Vagina (tissue), 2 donors: ENCODE measurements at regions not wholly inside any gene's neighbourhood (a gene's known extent, or its start where the extent isn't known, plus 50 kb on each side); places are given as distances from the start of the nearest gene placed in this dataset.

Source experiments
- DNase-seq, 2 donors: peaks; one replicate each; pipeline ENCODE4 v3.0.0-alpha.2; 2017; ENCODE audit errors: extremely low spot score in 2 of 2
- H3K27ac ChIP-seq: fragments of 200-600 bp; sonication (generic); one replicate; pipeline ENCODE4 v1.5.1; 2019
- H3K27me3 ChIP-seq: fragments of 200-600 bp; sonication (generic); one replicate; pipeline ENCODE4 v1.5.1; 2019
- H3K36me3 ChIP-seq, 2 donors: fragments of 200-600 bp; sonication (generic); one replicate each; pipeline ENCODE4 v1.5.1; 2017 to 2019
- H3K4me1 ChIP-seq: fragments of 200-600 bp; sonication (generic); one replicate; pipeline ENCODE4 v1.5.1; 2019
- H3K4me3 ChIP-seq, 2 donors: fragments of 200-600 bp; sonication (generic); 1 replicate in 1 of 2; 2 replicates in 1 of 2; pipeline ENCODE4 v1.5.1; 2016 to 2019
- H3K9me3 ChIP-seq: fragments of 200-600 bp; sonication (generic); one replicate; pipeline ENCODE4 v1.5.1; 2019
- POLR2A ChIP-seq, 2 donors: fragments of 450-650 bp; IDR thresholded peaks; one replicate each; pipeline ENCODE4 v1.6.1; 2017; ENCODE audit warnings: antibody characterized with exemption in 2 of 2, mild to moderate bottlenecking in 2 of 2, moderate library complexity in 2 of 2
- POLR2AphosphoS5 ChIP-seq, 2 donors: sonication (generic); formaldehyde crosslinking; IDR thresholded peaks; one replicate each; pipeline ENCODE4 v1.9.0; 2017; ENCODE audit warnings: antibody characterized with exemption in 2 of 2, mild to moderate bottlenecking in 2 of 2, low read depth in 1 of 2; ENCODE audit not compliant: insufficient read depth in 1 of 2
- intact Hi-C: fragments of 100-400 bp; cut with DNase I; formaldehyde crosslinking; loops from one replicate; pipeline ENCODE4 v1.15.1; 2023
- TF ChIP-seq, protein P1 (sequence below), 3 experiments: fragments of 450-650 bp in 2 of 3; fragments of 200-600 bp in 1 of 3; sonication (generic) in 1 of 3; IDR thresholded peaks; one replicate each; pipeline ENCODE4 v1.5.1; 2017 to 2019; ENCODE audit warnings: antibody characterized with exemption in 3 of 3, mild to moderate bottlenecking in 2 of 3, moderate library complexity in 2 of 3

DNA sequence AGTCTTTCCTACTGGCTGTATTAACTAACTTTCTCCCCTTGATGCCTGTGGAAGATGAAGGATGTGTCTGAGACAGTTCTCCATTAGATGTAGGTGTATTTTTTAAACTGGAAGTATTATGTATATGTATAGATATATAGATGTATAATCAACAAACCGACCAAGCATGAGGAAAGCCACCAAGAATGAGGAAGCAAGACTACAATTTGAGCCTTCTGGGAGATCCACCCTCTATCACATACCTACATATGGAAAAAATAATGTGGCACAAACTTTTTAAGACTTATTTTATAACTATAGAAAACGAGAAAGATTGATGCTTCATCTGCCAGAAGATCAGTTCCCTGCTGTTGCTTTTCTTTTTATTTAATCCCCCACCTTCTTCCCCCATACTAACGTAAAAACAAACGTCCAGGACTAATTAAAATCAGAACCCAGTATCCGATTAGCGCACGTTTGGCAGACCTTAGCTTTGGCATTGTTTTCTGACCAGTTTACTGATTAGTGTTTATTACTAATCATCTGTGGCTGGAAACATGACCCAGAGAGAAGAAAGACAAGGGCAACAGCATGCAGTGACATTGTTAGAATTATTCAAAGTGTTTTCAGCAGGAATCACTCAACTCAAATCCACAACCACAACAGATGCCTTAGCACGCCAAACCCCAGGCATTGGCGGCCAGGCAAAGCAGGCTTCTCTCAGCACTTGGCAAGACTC lies 490.2 kb downstream of the EBF1 start:
- no peak for DNase-seq
- TF ChIP-seq, protein P1, sequence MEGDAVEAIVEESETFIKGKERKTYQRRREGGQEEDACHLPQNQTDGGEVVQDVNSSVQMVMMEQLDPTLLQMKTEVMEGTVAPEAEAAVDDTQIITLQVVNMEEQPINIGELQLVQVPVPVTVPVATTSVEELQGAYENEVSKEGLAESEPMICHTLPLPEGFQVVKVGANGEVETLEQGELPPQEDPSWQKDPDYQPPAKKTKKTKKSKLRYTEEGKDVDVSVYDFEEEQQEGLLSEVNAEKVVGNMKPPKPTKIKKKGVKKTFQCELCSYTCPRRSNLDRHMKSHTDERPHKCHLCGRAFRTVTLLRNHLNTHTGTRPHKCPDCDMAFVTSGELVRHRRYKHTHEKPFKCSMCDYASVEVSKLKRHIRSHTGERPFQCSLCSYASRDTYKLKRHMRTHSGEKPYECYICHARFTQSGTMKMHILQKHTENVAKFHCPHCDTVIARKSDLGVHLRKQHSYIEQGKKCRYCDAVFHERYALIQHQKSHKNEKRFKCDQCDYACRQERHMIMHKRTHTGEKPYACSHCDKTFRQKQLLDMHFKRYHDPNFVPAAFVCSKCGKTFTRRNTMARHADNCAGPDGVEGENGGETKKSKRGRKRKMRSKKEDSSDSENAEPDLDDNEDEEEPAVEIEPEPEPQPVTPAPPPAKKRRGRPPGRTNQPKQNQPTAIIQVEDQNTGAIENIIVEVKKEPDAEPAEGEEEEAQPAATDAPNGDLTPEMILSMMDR (IDR thresholded peaks at IDR 0.05): no peak
- TF ChIP-seq POLR2A (IDR thresholded peaks at IDR 0.05) (no peak), POLR2AphosphoS5 (IDR thresholded peaks at IDR 0.05; ENCODE audit: insufficient read depth in 1 of 2, low read depth in 1 of 2) (no peak)
- intact Hi-C loops: no loop called here
- Histone ChIP-seq H3K4me3 (no peak overlapping the region), H3K4me1 (no peaks in the 10 kb centered on the region), H3K27me3 (no peaks in the 10 kb centered on the region), H3K27ac (no peak overlapping the region), H3K36me3 (no peaks in the 10 kb centered on the region), H3K9me3 (no peaks in the 10 kb centered on the region)

DNA sequence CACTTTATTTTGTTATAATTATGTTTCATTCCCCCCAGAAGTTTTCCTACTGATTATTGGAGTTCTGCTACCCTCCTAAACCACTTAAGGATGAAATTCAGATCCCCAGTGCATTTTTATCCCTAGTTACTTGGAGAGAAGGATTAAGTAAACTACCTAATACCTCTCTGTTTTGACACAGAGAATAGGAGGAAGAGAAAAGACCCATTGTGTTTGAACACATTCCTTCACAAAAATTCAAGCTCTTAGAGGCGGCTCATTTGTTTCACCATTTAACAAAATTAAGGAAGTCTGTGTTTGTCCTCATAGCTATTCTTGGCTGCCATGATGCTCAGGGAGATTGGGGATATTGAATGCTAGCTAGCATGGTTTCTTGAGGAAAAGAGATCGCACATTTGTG lies 492.6 kb downstream of the EBF1 start:
- Histone ChIP-seq H3K27ac (no peak overlapping the region), H3K4me3 (no peak overlapping the region), H3K4me1 (no peaks in the 10 kb centered on the region), H3K9me3 (no peaks in the 10 kb centered on the region), H3K27me3 (no peaks in the 10 kb centered on the region), H3K36me3 (no peaks in the 10 kb centered on the region)
- DNase-seq: no peak
- intact Hi-C loops: no loop called here
- TF ChIP-seq POLR2AphosphoS5 (IDR thresholded peaks at IDR 0.05; ENCODE audit: insufficient read depth in 1 of 2, low read depth in 1 of 2) (no peak), POLR2A (IDR thresholded peaks at IDR 0.05) (no peak)
- TF ChIP-seq, protein P1 (IDR thresholded peaks at IDR 0.05): no peak

DNA sequence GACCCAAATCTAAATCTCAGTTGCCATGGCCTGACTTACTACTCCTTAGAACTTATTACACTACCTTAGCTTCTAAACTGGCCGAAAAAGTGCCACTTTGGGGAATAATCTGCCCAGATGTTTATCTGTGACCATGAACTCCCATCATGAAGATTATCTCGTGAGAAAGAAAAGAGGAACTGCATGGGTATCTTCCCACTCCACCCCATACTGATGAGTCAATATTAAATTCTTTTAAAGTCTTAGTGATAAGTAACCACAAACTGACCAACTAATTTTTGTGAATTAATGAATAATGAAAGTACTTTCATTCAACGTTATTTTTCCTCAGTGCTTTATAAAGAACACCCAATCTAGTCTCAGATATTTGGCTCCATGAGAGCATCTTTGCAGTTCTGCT lies 493.5 kb downstream of the EBF1 start:
- DNase-seq: no peak
- no peaks in the 10 kb centered on the region for H3K36me3 ChIP-seq
- no peak overlapping the region for H3K27ac ChIP-seq
- TF ChIP-seq POLR2AphosphoS5 (IDR thresholded peaks at IDR 0.05; ENCODE audit: insufficient read depth in 1 of 2, low read depth in 1 of 2) (no peak), POLR2A (IDR thresholded peaks at IDR 0.05) (no peak)
- TF ChIP-seq, protein P1 (IDR thresholded peaks at IDR 0.05): no peak
- H3K9me3 ChIP-seq: no peaks in the 10 kb centered on the region
- no peak overlapping the region for H3K4me3 ChIP-seq
- no peaks in the 10 kb centered on the region for H3K4me1 ChIP-seq
- no peaks in the 10 kb centered on the region for H3K27me3 ChIP-seq
- intact Hi-C loops: no loop called here

DNA sequence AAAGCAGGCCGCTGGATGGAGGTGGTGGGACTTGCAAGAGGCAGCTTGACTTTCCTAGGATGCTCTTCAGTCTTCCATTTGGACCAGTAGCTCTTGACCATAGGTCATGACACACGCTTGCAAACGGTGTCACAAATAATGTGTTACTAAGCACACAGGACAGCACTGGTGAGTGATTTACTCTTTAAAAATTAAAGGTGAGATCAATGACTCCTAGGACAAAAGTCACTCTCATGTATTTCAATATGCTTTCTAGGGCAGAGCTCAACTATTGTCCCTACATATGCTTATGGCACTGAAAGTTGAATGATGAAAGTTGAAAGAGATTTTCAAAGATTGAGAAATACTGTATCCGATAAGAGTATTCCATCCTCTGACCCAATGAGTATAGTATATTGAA lies 496.7 kb downstream of the EBF1 start:
- no peak for DNase-seq
- TF ChIP-seq, protein P1 (IDR thresholded peaks at IDR 0.05): no peak
- TF ChIP-seq POLR2A (IDR thresholded peaks at IDR 0.05): no peak
- no peak for TF ChIP-seq POLR2AphosphoS5 (IDR thresholded peaks at IDR 0.05; ENCODE audit: insufficient read depth in 1 of 2, low read depth in 1 of 2)
- H3K4me1 ChIP-seq: no peaks in the 10 kb centered on the region
- intact Hi-C loops: no loop called here
- no peaks in the 10 kb centered on the region for H3K36me3 ChIP-seq
- no peaks in the 10 kb centered on the region for H3K27me3 ChIP-seq
- no peak overlapping the region for H3K27ac ChIP-seq
- H3K4me3 ChIP-seq: no peak overlapping the region
- H3K9me3 ChIP-seq: no peaks in the 10 kb centered on the region

DNA sequence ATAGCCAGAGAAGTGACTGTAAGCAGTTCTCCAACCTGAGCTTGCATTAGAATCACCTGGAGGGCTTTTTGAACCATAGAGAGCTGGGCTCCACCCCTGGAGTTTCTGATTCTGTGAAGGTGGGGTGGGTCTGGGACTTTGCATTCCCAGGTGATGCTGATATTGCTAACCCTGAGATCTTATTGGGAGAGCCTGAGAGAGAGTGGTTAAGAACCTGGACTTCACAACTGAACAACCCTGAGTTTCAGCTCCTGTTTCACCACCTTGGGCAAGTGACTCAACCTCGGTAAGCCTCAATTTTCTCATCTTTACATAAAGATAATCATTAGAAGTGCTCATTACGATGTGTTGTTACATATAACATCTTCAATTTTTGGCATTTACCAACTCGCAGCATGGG lies 498.6 kb downstream of the EBF1 start:
- H3K36me3 ChIP-seq: no peaks in the 10 kb centered on the region
- no peak overlapping the region for H3K4me3 ChIP-seq
- H3K27ac ChIP-seq: no peak overlapping the region
- H3K4me1 ChIP-seq: no peaks in the 10 kb centered on the region
- DNase-seq: no peak
- no peaks in the 10 kb centered on the region for H3K27me3 ChIP-seq
- no peaks in the 10 kb centered on the region for H3K9me3 ChIP-seq
- TF ChIP-seq, protein P1 (IDR thresholded peaks at IDR 0.05): no peak
- TF ChIP-seq POLR2A (IDR thresholded peaks at IDR 0.05) (no peak), POLR2AphosphoS5 (IDR thresholded peaks at IDR 0.05; ENCODE audit: insufficient read depth in 1 of 2, low read depth in 1 of 2) (no peak)
- intact Hi-C loops: no loop called here
